PC-9 (cell line): ENCODE measurements at regions not wholly inside any gene's neighbourhood (a gene's known extent, or its start where the extent isn't known, plus 50 kb on each side); places are given as distances from the start of the nearest gene placed in this dataset.

Experiments
- BruUV-seq: library from RNA; stranded (reverse); fragments of 400-500 nt; replicated peaks from 2 replicates; lab custom pipeline; 2021; lab: Mats Ljungman, UMichigan
- CTCF ChIA-PET: fragments of 300-600 bp; sonication (Branson Sonifier 250); formaldehyde crosslinking; loops from one replicate; lab custom pipeline; 2022; ENCODE audit warnings: antibody characterized with exemption; lab: Charles Lee
- POLR2A ChIA-PET: fragments of 300-600 bp; sonication (Branson Sonifier 250); formaldehyde crosslinking; loops from one replicate; lab custom pipeline; 2022; ENCODE audit warnings: antibody characterized with exemption; ENCODE audit not compliant: unreplicated experiment; lab: Charles Lee
- DNase-seq, 2 experiments: peaks; one replicate each; pipeline versions ENCODE4 v3.0.0 to v3.0.0-alpha.2; 2015 to 2022; ENCODE audit warnings: mixed read lengths in 1 of 2
- H2AFZ ChIP-seq: fragments of 200-600 bp; sonication (generic); 2 replicates; pipeline ENCODE4 v1.8.1; 2017; ENCODE audit warnings: antibody characterized with exemption
- H3F3A ChIP-seq: fragments of 200-600 bp; sonication (generic); 2 replicates; pipeline ENCODE4 v1.8.1; 2017; ENCODE audit warnings: antibody characterized with exemption, mild to moderate bottlenecking, low read depth; ENCODE audit not compliant: insufficient read depth
- H3K27ac ChIP-seq: fragments of 200-600 bp; sonication (generic); 2 replicates; pipeline ENCODE4 v1.6.1; 2016; ENCODE audit warnings: mixed run types
- H3K27me3 ChIP-seq: fragments of 200-600 bp; sonication (generic); 2 replicates; pipeline ENCODE4 v1.6.1; 2016; ENCODE audit warnings: low read depth, mixed run types; ENCODE audit not compliant: insufficient read depth
- H3K36me3 ChIP-seq: fragments of 200-600 bp; sonication (generic); 2 replicates; pipeline ENCODE4 v1.6.1; 2016; ENCODE audit warnings: low read depth, mixed run types
- H3K4me1 ChIP-seq: fragments of 200-600 bp; sonication (generic); replicated peaks from 2 replicates; pipeline ENCODE4 v1.6.1; 2016; ENCODE audit warnings: mixed run types; ENCODE audit not compliant: insufficient read depth
- H3K4me2 ChIP-seq: fragments of 200-600 bp; sonication (generic); 2 replicates; pipeline ENCODE4 v1.6.1; 2017; ENCODE audit warnings: mixed run types
- H3K4me3 ChIP-seq: fragments of 200-600 bp; sonication (generic); 2 replicates; pipeline ENCODE4 v1.6.1; 2016; ENCODE audit warnings: mixed run types
- H3K79me2 ChIP-seq: fragments of 200-600 bp; sonication (generic); 2 replicates; pipeline ENCODE4 v1.6.1; 2017; ENCODE audit warnings: low read depth, mixed run types
- H3K9me2 ChIP-seq: fragments of 200-600 bp; sonication (generic); 2 replicates; pipeline ENCODE4 v1.8.1; 2017; ENCODE audit warnings: mild to moderate bottlenecking; ENCODE audit not compliant: insufficient read depth
- H3K9me3 ChIP-seq: fragments of 200-600 bp; sonication (generic); 2 replicates; pipeline ENCODE4 v1.8.1; 2016; ENCODE audit warnings: low read depth; ENCODE audit not compliant: insufficient read depth
- H4K20me1 ChIP-seq: fragments of 200-600 bp; sonication (generic); 2 replicates; pipeline ENCODE4 v1.8.1; 2017; ENCODE audit not compliant: insufficient read depth
- CTCF ChIP-seq: fragments of 200-600 bp; sonication (generic); conservative IDR thresholded peaks from 2 replicates; pipeline ENCODE4 v1.6.1; 2017; ENCODE audit warnings: mixed run types, antibody characterized with exemption, mild to moderate bottlenecking, moderate library complexity
- EZH2 ChIP-seq: fragments of 200-600 bp; sonication (generic); IDR thresholded peaks from 2 replicates; pipeline ENCODE4 v1.8.0; 2017; ENCODE audit warnings: antibody characterized with exemption, low read depth
- intact Hi-C: fragments of 100-400 bp; cut with micrococcal nuclease; formaldehyde crosslinking; loops from one replicate; pipeline ENCODE4 v1.10.0; 2022; ENCODE audit not compliant: unreplicated experiment

GRCh38 chr1:163933437-163933836, 611.7 kb downstream of the NUF2 start:
- BruUV-seq = no TSS peak
- Histone ChIP-seq H3K27ac (no peak overlapping the region), H3K9me2 (no peaks in the 10 kb centered on the region), H3F3A (no peaks in the 10 kb centered on the region), H4K20me1 (no peaks in the 10 kb centered on the region), H3K27me3 (no peaks in the 10 kb centered on the region), H3K4me3 (no peak overlapping the region), H3K9me3 (no peaks in the 10 kb centered on the region), H3K79me2 (no peaks in the 10 kb centered on the region), H3K4me1 (no peaks in the 10 kb centered on the region), H2AFZ (no peak overlapping the region), H3K4me2 (no peak overlapping the region), H3K36me3 (no peaks in the 10 kb centered on the region)
- DNase-seq = no peak
- POLR2A ChIA-PET = interaction anchor here (0.7 kb wide), 1 partner anchor 26 kb away, joined by 4 read pairs; no protein-coding TSS in a partner anchor
- CTCF ChIA-PET = no interaction called here
- intact Hi-C loops = no loop called here
- TF ChIP-seq CTCF (no peak), EZH2 (no peak)

- Histone ChIP-seq H3K4me3 (no peak overlapping the region), H4K20me1 (no peaks in the 10 kb centered on the region), H3K9me2 (no peaks in the 10 kb centered on the region), H3K27me3 (no peaks in the 10 kb centered on the region), H3K4me2 (no peak overlapping the region), H3K27ac (no peak overlapping the region), H2AFZ (no peak overlapping the region), H3K4me1 (no peaks in the 10 kb centered on the region), H3F3A (no peaks in the 10 kb centered on the region), H3K79me2 (no peaks in the 10 kb centered on the region), H3K9me3 (no peaks in the 10 kb centered on the region), H3K36me3 (no peaks in the 10 kb centered on the region)
- POLR2A ChIA-PET = no interaction called here
- DNase-seq = no peak
- TF ChIP-seq EZH2 (no peak), CTCF (no peak)
- intact Hi-C loops = no loop called here
- no TSS peak for BruUV-seq
- CTCF ChIA-PET = no interaction called here
These were observed 614.1 kb downstream of the NUF2 start for GRCh38 chr1:163935738-163936374.

GRCh38 chr1:163959622-163960021, 599.4 kb upstream of the PBX1 start:
- intact Hi-C loops = no loop called here
- H3F3A ChIP-seq = no peaks in the 10 kb centered on the region
- no peak overlapping the region for H2AFZ ChIP-seq
- no peaks in the 10 kb centered on the region for H3K4me1 ChIP-seq
- no peaks in the 10 kb centered on the region for H3K9me2 ChIP-seq
- H3K9me3 ChIP-seq = no peaks in the 10 kb centered on the region
- H3K27me3 ChIP-seq = no peaks in the 10 kb centered on the region
- H3K4me3 ChIP-seq = no peak overlapping the region
- ChIA-PET POLR2A (no interaction called here), CTCF (no interaction called here)
- no peaks in the 10 kb centered on the region for H4K20me1 ChIP-seq
- no peaks in the 10 kb centered on the region for H3K79me2 ChIP-seq
- BruUV-seq = no TSS peak
- no peak for DNase-seq
- H3K36me3 ChIP-seq = no peaks in the 10 kb centered on the region
- no peak overlapping the region for H3K4me2 ChIP-seq
- no peak overlapping the region for H3K27ac ChIP-seq
- no peak for TF ChIP-seq EZH2
- TF ChIP-seq CTCF = no peak
